ENCODE measurements at regions not wholly inside any gene's neighbourhood (a gene's known extent, or its start where the extent isn't known, plus 50 kb on each side); places are given as distances from the start of the nearest gene placed in this dataset.

- Mint-ChIP-seq H3K4me1 (ENCODE audit: low read depth, unreplicated experiment) (no peaks in the 10 kb centered on the region), H3K27ac (ENCODE audit: unreplicated experiment) (no peak overlapping the region), H3K36me3 (ENCODE audit: insufficient read depth, unreplicated experiment) (no peaks in the 10 kb centered on the region), H3K9me3 (ENCODE audit: unreplicated experiment) (no peaks in the 10 kb centered on the region), H3K27me3 (ENCODE audit: insufficient read depth, unreplicated experiment) (peaks cover 30% of the 10 kb centered on the region), H3K4me3 (ENCODE audit: unreplicated experiment) (no peak overlapping the region)
- ChIA-PET POLR2A (no interaction called here), CTCF (no interaction called here)
- no TSS peak for BruUV-seq (replicated peaks)
- no peaks in the 10 kb centered on the region for H3K9me3 ChIP-seq
- intact Hi-C loops (cut with micrococcal nuclease; ENCODE audit: unreplicated experiment), result no loop called here
- H3K4me3 ChIP-seq (ENCODE audit: low read depth, low read length), result no peak overlapping the region
- H3K4me1 ChIP-seq, result no peaks in the 10 kb centered on the region
- DNase-seq, result no peak
- TF ChIP-seq, protein P1, sequence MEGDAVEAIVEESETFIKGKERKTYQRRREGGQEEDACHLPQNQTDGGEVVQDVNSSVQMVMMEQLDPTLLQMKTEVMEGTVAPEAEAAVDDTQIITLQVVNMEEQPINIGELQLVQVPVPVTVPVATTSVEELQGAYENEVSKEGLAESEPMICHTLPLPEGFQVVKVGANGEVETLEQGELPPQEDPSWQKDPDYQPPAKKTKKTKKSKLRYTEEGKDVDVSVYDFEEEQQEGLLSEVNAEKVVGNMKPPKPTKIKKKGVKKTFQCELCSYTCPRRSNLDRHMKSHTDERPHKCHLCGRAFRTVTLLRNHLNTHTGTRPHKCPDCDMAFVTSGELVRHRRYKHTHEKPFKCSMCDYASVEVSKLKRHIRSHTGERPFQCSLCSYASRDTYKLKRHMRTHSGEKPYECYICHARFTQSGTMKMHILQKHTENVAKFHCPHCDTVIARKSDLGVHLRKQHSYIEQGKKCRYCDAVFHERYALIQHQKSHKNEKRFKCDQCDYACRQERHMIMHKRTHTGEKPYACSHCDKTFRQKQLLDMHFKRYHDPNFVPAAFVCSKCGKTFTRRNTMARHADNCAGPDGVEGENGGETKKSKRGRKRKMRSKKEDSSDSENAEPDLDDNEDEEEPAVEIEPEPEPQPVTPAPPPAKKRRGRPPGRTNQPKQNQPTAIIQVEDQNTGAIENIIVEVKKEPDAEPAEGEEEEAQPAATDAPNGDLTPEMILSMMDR (IDR thresholded peaks at IDR 0.05; ENCODE audit: insufficient read depth in 1 of 2, low read depth in 1 of 2, low read length in 1 of 2, severe bottlenecking in 1 of 2, unreplicated experiment in 1 of 2), result no peak
- no peaks in the 10 kb centered on the region for H3K36me3 ChIP-seq (ENCODE audit: control insufficient read depth, insufficient read depth, low read length)
- H3K27me3 ChIP-seq (replicated peaks; ENCODE audit: control insufficient read depth, insufficient read depth, low read length), result no peaks in the 10 kb centered on the region; the same call in 1 of the 2 replicates
Observed at GRCh38 chr7:35530124-35531109, 164.5 kb downstream of the HERPUD2 start.

DNA sequence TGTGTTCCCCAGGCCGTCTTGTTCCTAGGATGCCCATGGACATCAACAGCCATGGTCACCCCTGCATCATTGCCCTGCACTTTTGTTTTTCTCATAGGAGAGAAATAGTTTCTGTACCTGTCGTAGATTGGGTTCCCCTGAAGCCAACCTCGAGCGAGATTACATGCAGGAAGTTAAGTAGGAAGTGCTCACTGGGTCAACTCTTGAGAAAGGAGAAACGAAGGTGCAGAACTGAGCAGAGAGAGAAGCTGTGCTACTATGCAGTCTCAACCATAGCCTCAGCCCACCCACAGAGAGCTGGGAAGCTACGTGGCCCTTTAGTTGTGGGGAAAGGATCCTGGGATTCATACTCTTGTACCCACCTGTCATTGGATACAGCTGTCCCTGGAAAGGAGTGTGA, 165.2 kb downstream of the HERPUD2 start:
- no peaks in the 10 kb centered on the region for H3K36me3 Mint-ChIP-seq (ENCODE audit: insufficient read depth, unreplicated experiment)
- no TSS peak for BruUV-seq (replicated peaks)
- Histone ChIP-seq H3K9me3 (no peaks in the 10 kb centered on the region), H3K36me3 (ENCODE audit: control insufficient read depth, insufficient read depth, low read length) (no peaks in the 10 kb centered on the region), H3K4me3 (ENCODE audit: low read depth, low read length) (no peak overlapping the region), H3K27me3 (replicated peaks; ENCODE audit: control insufficient read depth, insufficient read depth, low read length) (no peaks in the 10 kb centered on the region; the same call in 1 of the 2 replicates), H3K4me1 (no peaks in the 10 kb centered on the region)
- intact Hi-C loops (cut with micrococcal nuclease; ENCODE audit: unreplicated experiment), result no loop called here
- H3K9me3 Mint-ChIP-seq (ENCODE audit: unreplicated experiment), result no peaks in the 10 kb centered on the region
- peaks cover 30% of the 10 kb centered on the region for H3K27me3 Mint-ChIP-seq (ENCODE audit: insufficient read depth, unreplicated experiment)
- CTCF ChIA-PET, result no interaction called here
- no peak overlapping the region for H3K27ac Mint-ChIP-seq (ENCODE audit: unreplicated experiment)
- TF ChIP-seq, protein P1 (IDR thresholded peaks at IDR 0.05; ENCODE audit: insufficient read depth in 1 of 2, low read depth in 1 of 2, low read length in 1 of 2, severe bottlenecking in 1 of 2, unreplicated experiment in 1 of 2), result no peak
- POLR2A ChIA-PET, result no interaction called here
- no peak for DNase-seq
- no peak overlapping the region for H3K4me3 Mint-ChIP-seq (ENCODE audit: unreplicated experiment)
- H3K4me1 Mint-ChIP-seq (ENCODE audit: low read depth, unreplicated experiment), result no peaks in the 10 kb centered on the region

- CTCF ChIA-PET, result interaction anchor here (0.8 kb wide), 1 partner anchor 9 kb away, joined by 3 read pairs; no protein-coding TSS in a partner anchor
- no peaks in the 10 kb centered on the region for H3K9me3 Mint-ChIP-seq (ENCODE audit: unreplicated experiment)
- no peaks in the 10 kb centered on the region for H3K36me3 Mint-ChIP-seq (ENCODE audit: insufficient read depth, unreplicated experiment)
- intact Hi-C loops (cut with micrococcal nuclease; ENCODE audit: unreplicated experiment), result no loop called here
- Histone ChIP-seq H3K27me3 (replicated peaks; ENCODE audit: control insufficient read depth, insufficient read depth, low read length) (no peaks in the 10 kb centered on the region; the same call in 1 of the 2 replicates), H3K9me3 (no peaks in the 10 kb centered on the region), H3K36me3 (ENCODE audit: control insufficient read depth, insufficient read depth, low read length) (no peaks in the 10 kb centered on the region), H3K4me3 (ENCODE audit: low read depth, low read length) (no peak overlapping the region), H3K4me1 (no peaks in the 10 kb centered on the region)
- H3K27me3 Mint-ChIP-seq (ENCODE audit: insufficient read depth, unreplicated experiment), result peaks cover 34% of the 10 kb centered on the region
- no peak overlapping the region for H3K4me3 Mint-ChIP-seq (ENCODE audit: unreplicated experiment)
- no TSS peak for BruUV-seq (replicated peaks)
- H3K27ac Mint-ChIP-seq (ENCODE audit: unreplicated experiment), result no peak overlapping the region
- no peak for DNase-seq
- no peaks in the 10 kb centered on the region for H3K4me1 Mint-ChIP-seq (ENCODE audit: low read depth, unreplicated experiment)
- TF ChIP-seq, protein P1 (IDR thresholded peaks at IDR 0.05; ENCODE audit: insufficient read depth in 1 of 2, low read depth in 1 of 2, low read length in 1 of 2, severe bottlenecking in 1 of 2, unreplicated experiment in 1 of 2), result no peak
- POLR2A ChIA-PET, result no interaction called here
Observed at GRCh38 chr7:35528381-35528977, 166.5 kb downstream of the HERPUD2 start.
